IgD-negative memory B cell (primary cell): ENCODE measurements at regions not wholly inside any gene's neighbourhood (a gene's known extent, or its start where the extent isn't known, plus 50 kb on each side); places are given as distances from the start of the nearest gene placed in this dataset.

Source experiments
- H3K27ac Mint-ChIP-seq, 3 donors: one replicate each; pipeline ENCODE4 v1.8.0; 2020 to 2022; ENCODE audit warnings: mild to moderate bottlenecking in 3 of 3, mixed read lengths in 3 of 3, moderate library complexity in 1 of 3
- H3K27me3 Mint-ChIP-seq: one replicate; pipeline ENCODE4 v1.8.0; 2021; ENCODE audit warnings: mixed read lengths
- H3K36me3 Mint-ChIP-seq: one replicate; pipeline ENCODE4 v1.8.0; 2020; ENCODE audit warnings: mild to moderate bottlenecking, mixed read lengths
- H3K4me1 Mint-ChIP-seq, 3 donors: one replicate each; pipeline ENCODE4 v1.8.0; 2020 to 2022; ENCODE audit warnings: mixed read lengths in 3 of 3, mild to moderate bottlenecking in 1 of 3
- H3K4me3 Mint-ChIP-seq, 4 donors: one replicate each; pipeline ENCODE4 v1.8.0; 2020 to 2022; ENCODE audit warnings: mild to moderate bottlenecking in 4 of 4, mixed read lengths in 4 of 4, moderate library complexity in 3 of 4
- H3K9me3 Mint-ChIP-seq, 3 donors: one replicate each; pipeline ENCODE4 v1.8.0; 2020 to 2021; ENCODE audit warnings: mixed read lengths in 3 of 3, mild to moderate bottlenecking in 1 of 3

DNA sequence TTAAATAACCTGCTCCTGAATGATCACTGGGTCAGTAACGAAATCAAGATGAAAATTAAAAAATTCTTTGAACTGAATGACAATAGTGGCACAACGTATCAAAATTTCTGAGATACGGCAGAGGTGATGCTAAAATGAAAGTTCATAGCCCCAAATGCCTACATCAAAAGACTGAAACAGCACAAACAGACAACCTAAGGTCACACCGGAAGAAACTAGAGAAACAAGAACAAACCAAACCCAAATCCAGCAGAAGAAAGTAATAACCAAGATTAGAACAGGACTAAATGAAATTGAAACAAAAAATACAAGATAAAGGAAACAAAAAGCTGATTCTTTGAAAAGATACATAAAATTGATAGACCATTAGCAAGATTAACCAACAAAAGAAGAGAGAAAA is 324.1 kb downstream of the RBM26 start:
- Mint-ChIP-seq H3K4me1 (peaks cover 0 to 11% (median 8%) of the 10 kb centered on the region in 3 donors), H3K9me3 (peaks cover 0 to 8% (median 4%) of the 10 kb centered on the region in 3 donors), H3K27ac (no peak overlapping the region), H3K4me3 (peak overlapping the region in 1 of 4 donors; percentile 54), H3K27me3 (no peaks in the 10 kb centered on the region), H3K36me3 (peaks cover 2% of the 10 kb centered on the region)

DNA sequence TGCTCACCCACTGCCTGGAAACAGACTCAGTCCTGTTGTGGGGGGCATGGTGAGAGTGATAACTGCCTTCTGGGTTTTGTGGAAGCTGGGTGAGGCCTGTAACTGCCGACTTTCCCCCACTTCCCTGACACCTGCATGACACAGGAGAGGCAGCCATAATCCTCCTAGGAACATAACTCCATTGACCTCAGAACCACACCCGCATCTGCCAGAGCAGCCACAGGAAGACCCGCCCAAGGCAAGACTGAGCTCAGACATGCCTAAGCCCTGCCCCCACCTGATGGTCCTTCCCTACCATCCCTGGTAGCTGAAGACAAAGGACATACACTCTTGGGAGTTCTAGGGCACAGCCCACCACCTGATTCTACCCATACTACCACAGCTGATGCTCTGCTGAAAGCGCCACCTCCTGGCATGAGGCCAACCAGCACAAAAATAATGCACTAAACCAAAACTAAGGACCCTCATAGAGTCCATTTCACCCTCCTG is 326.7 kb downstream of the RBM26 start:
- Mint-ChIP-seq H3K4me3 (peak overlapping the region in 1 of 4 donors; percentile 19), H3K27ac (no peak overlapping the region), H3K4me1 (peaks cover 0 to 12% (median 11%) of the 10 kb centered on the region in 3 donors), H3K36me3 (peaks cover 2% of the 10 kb centered on the region), H3K9me3 (peaks cover 0 to 13% (median 4%) of the 10 kb centered on the region in 3 donors), H3K27me3 (no peaks in the 10 kb centered on the region)

DNA sequence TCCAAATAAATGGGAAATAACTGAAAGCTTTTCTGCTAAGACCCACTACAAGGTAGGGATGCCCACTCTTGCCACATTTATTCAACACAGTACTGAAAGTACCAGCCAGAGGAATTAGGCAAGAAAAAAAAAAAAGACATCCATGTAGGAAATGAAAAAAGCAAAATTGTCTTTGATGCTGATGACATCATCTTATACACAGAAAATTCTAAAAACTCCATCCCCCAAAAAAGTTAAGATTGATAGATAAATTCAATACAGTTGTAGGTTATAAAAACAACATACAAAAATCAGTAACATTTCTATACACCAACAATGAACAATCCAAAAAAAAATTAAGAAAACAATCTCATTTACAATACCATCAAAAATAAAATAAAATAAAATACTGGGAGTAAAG is 330.4 kb downstream of the RBM26 start:
- H3K4me1 Mint-ChIP-seq = peaks cover 6 to 16% (median 10%) of the 10 kb centered on the region in 3 donors
- H3K9me3 Mint-ChIP-seq = peaks cover 2 to 13% (median 4%) of the 10 kb centered on the region in 3 donors
- H3K4me3 Mint-ChIP-seq = no peak overlapping the region
- peaks cover 1% of the 10 kb centered on the region for H3K36me3 Mint-ChIP-seq
- H3K27ac Mint-ChIP-seq = no peak overlapping the region
- H3K27me3 Mint-ChIP-seq = no peaks in the 10 kb centered on the region

DNA sequence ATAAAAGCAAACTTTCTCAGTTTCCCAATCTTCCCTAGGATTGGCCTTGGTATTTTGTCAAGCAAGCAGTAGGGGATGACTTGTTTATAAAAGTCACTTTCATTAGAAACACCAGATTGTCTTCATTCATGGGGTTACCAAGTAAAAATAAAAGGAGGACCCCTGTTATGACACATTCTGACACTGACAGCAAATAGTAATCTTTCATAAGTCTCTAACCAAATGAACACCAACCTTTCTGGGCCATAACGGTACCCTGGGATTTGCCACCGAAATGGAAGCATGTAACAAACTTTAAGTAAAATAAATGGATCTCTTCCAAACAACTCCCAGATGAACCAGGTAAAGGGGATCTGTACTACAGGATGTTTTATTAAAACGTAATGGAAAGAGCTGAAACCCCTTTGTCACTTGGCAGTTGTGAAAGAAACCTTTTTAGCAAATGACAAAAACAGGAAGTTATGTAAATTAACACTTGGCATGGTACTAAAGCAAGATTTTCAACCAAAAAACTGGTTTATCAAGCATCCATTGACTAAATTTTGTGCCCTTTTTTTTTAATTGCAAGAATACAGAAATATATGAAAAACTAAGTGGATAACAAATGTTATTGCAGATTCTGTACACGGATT is 335.6 kb downstream of the RBM26 start:
- no peaks in the 10 kb centered on the region for H3K27me3 Mint-ChIP-seq
- no peak overlapping the region for H3K27ac Mint-ChIP-seq
- peaks cover 1% of the 10 kb centered on the region for H3K36me3 Mint-ChIP-seq
- H3K4me3 Mint-ChIP-seq = peak overlapping the region in 1 of 4 donors; percentile 83
- peaks cover 0 to 2% (median 2%) of the 10 kb centered on the region in 3 donors for H3K9me3 Mint-ChIP-seq
- peaks cover 14 to 20% (median 18%) of the 10 kb centered on the region in 3 donors for H3K4me1 Mint-ChIP-seq

DNA sequence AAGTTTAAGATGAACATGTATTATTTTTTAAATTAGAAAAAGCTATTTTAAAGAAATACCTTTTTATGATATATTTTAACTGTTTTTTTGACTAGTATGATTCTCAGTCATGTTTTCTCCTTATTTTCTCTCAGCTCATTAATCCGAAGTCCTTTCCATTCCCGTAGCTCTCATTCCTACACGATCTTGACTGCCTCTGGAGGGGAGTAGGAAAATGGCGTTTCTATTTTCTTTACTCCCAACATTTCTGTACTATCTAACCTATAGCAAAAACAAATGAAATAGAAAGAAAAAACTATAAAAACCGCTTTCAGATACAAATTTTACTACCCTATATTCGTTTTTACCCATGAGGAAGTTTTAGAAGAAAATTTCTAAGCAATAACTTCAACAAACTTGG is 343.8 kb downstream of the RBM26 start:
- no peak overlapping the region for H3K27ac Mint-ChIP-seq
- H3K4me3 Mint-ChIP-seq = no peak overlapping the region
- H3K9me3 Mint-ChIP-seq = no peaks in the 10 kb centered on the region
- no peaks in the 10 kb centered on the region for H3K4me1 Mint-ChIP-seq
- H3K27me3 Mint-ChIP-seq = peaks cover 1% of the 10 kb centered on the region
- no peaks in the 10 kb centered on the region for H3K36me3 Mint-ChIP-seq

DNA sequence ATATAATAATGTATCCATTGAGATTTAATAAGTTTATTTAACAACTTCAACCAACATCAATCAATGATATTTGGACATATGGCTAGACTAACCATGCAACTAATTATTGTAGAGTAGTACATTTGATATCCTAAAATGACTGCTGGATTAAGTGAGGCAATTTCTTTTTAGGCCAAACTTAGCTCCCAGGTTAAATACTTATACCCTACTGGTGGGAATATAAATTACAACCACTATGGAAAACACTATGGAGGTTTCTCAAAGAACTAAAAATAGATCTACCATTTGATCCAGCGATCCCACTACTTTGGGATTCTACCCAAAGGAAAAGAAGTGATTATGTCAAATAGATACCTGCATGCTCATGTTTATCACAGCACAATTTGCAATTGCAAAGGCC is 345.8 kb downstream of the RBM26 start:
- Mint-ChIP-seq H3K36me3 (no peaks in the 10 kb centered on the region), H3K27ac (no peak overlapping the region), H3K9me3 (no peaks in the 10 kb centered on the region), H3K4me1 (no peaks in the 10 kb centered on the region), H3K4me3 (no peak overlapping the region), H3K27me3 (peaks cover 1% of the 10 kb centered on the region)

DNA sequence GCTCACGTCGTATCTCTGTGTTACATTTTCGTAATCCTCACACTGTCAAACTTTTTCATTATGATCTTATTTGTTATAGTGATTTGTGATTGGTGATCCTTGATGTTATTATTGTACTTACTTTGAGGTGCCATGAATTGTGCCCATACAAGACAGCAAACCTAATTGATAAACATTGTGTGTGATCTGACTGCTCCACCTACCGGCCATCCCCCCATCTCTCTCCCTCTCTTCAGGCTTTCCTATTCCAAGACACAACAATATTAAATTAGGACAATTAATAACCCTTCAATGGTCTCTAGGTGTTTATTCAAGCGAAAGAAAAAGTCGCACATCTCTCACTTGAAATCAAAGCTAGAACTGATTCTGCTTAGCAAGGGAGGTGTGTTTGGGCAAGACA is 349.3 kb downstream of the RBM26 start:
- peaks cover 1% of the 10 kb centered on the region for H3K27me3 Mint-ChIP-seq
- H3K36me3 Mint-ChIP-seq = no peaks in the 10 kb centered on the region
- H3K4me1 Mint-ChIP-seq = no peaks in the 10 kb centered on the region
- no peak overlapping the region for H3K4me3 Mint-ChIP-seq
- no peak overlapping the region for H3K27ac Mint-ChIP-seq
- H3K9me3 Mint-ChIP-seq = no peaks in the 10 kb centered on the region

DNA sequence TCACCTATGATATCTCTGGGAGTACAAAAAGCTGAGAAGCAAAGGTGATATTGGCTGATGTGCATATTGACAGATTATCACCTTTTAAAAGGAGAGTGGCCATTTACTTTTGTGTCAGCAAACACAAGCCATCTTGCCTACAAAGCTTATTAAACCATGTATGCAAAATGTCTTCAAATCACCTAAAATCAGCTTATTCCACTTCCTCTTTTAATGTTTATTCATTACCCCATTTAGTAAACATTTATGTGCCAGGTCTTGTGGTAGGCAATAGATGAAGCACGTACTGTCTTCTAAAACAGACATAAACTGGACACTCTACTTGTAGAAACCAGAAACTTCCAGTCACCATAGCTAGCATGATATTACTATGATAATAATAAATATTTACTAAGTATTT is 354.6 kb downstream of the RBM26 start:
- Mint-ChIP-seq H3K4me3 (no peak overlapping the region), H3K27ac (no peak overlapping the region), H3K36me3 (no peaks in the 10 kb centered on the region), H3K27me3 (no peaks in the 10 kb centered on the region), H3K9me3 (peaks cover 1 to 6% (median 2%) of the 10 kb centered on the region in 3 donors), H3K4me1 (peaks cover 0 to 4% (median 0%) of the 10 kb centered on the region in 3 donors)

DNA sequence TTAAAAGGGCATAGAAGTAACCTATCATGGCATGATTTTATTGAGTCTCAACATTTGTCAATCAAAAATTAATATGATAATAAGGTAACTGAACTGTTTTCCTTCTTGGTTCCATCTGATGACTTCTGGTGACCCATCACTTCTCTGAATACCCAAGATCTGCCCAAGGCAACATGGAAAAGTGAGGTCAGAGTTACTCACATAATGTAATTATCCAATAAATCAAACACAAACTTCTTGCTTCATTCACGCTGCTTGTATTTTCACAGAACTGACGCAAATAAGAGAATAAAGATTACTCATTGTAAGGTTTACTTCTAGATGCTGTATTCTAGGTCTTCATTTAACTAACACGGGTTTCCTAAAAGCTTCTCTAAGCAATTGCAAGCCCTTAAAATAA is 361.6 kb downstream of the RBM26 start:
- H3K4me1 Mint-ChIP-seq = no peaks in the 10 kb centered on the region
- H3K4me3 Mint-ChIP-seq = no peak overlapping the region
- no peaks in the 10 kb centered on the region for H3K27me3 Mint-ChIP-seq
- H3K27ac Mint-ChIP-seq = no peak overlapping the region
- no peaks in the 10 kb centered on the region for H3K9me3 Mint-ChIP-seq
- H3K36me3 Mint-ChIP-seq = no peaks in the 10 kb centered on the region

DNA sequence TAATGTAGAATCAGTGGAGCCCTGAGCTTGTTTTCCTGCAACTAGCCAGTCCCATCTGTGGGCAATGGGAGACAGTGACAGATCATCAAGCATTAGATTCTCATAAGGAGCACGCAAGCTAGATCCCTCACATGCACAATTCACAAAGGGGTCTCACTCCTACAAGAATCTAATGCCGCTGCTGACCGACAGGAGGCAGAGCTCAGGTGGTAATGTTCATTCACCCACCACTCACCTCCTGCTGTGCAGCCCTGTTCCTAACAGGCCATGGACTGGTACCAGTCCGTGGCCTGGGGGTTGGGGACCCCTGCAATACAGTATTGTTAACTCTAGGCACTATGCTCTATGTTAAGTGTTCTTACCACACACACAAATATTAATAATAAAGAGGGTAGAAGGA is 362.8 kb downstream of the RBM26 start:
- H3K27ac Mint-ChIP-seq = no peak overlapping the region

DNA sequence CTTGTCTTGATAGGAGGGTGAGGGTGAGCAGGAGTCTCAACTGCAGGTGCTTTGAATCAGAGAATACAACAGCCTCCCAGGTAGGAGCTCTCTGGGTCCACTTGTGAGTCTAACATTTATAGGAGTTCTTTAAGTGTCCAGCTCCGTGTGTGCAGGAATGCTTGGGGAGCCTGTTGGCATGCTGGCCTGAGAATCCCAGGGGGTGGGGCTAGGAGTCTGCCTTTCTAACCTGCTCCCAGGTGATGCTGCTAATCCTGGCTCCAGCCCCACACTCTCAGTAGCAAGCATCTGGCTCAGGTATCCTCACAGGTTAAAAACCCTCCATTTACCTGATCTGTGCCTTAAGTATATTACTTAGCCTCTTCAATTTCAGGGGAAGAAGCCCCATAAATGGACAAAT is 368.9 kb downstream of the RBM26 start:
- peaks cover 5% of the 10 kb centered on the region for H3K27me3 Mint-ChIP-seq
- no peak overlapping the region for H3K27ac Mint-ChIP-seq
- H3K4me1 Mint-ChIP-seq = no peaks in the 10 kb centered on the region
- no peaks in the 10 kb centered on the region for H3K36me3 Mint-ChIP-seq
- no peak overlapping the region for H3K4me3 Mint-ChIP-seq
- H3K9me3 Mint-ChIP-seq = no peaks in the 10 kb centered on the region

More for the DNA sequence above, 362.8 kb downstream of the RBM26 start:
- Mint-ChIP-seq H3K27me3 (no peaks in the 10 kb centered on the region), H3K9me3 (no peaks in the 10 kb centered on the region), H3K4me1 (no peaks in the 10 kb centered on the region), H3K36me3 (no peaks in the 10 kb centered on the region), H3K4me3 (no peak overlapping the region)

DNA sequence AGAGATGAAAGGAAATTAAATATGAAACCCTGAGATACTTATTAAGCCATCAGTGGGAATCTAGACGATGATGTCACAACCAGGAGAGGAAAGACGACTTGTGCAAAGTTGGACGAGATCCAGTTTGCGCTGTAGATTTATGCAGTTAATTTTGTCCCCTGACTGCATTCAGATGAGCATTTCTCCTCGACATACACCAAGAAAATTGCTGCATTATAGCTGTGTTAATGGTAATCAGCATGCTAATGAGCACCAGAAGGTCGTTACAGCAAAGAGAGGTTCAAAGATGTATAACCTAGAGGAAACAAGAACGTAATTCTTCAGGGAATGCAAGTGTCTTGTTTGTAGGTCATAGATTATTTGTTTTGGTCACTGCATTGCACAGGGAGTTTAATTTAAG is 371.7 kb downstream of the RBM26 start:
- no peaks in the 10 kb centered on the region for H3K36me3 Mint-ChIP-seq
- H3K27ac Mint-ChIP-seq = no peak overlapping the region
- no peaks in the 10 kb centered on the region for H3K4me1 Mint-ChIP-seq
- H3K9me3 Mint-ChIP-seq = no peaks in the 10 kb centered on the region
- no peak overlapping the region for H3K4me3 Mint-ChIP-seq
- peaks cover 5% of the 10 kb centered on the region for H3K27me3 Mint-ChIP-seq

DNA sequence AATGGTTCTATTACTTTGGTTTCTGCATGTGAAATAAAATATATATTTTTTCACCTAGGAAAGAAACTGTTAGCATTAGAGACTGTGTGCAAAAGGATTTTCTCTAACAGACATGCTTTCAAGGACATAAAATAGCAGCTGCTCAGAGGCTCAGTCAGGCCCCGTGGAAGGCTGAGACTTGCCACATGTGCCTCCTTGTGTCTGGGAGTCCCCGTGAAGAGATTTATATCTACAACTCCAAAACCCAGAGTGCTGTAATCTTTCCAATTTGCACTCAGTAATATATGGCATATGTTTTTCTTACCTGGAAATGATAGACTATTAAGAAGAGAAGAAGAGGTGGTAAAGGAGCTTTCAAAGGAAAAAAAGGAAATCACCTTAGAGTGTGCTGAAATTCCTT is 371.6 kb upstream of the OBI1 start:
- Mint-ChIP-seq H3K36me3 (no peaks in the 10 kb centered on the region), H3K27me3 (peaks cover 3% of the 10 kb centered on the region), H3K27ac (no peak overlapping the region), H3K9me3 (no peaks in the 10 kb centered on the region), H3K4me1 (no peaks in the 10 kb centered on the region), H3K4me3 (no peak overlapping the region)

DNA sequence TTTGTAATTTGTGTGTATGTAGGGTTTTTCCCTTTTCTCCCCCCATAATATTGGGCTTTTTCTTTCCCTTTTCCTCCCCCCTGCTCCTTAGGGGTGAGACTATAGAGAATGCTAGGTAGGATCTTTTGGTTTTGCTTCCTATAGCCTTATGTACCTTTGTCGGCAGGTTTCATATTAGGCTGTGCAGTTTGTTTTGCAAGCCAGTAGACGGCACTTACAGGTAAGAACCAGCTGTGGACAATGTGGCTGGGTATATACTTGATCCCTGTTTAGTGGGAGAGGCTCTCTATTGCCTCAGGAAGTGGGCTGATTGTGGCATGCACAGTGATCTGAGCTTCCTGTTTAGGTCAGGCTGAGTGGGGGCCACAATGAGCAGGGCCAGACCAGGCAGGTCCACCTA is 359.2 kb upstream of the OBI1 start:
- Mint-ChIP-seq H3K36me3 (peaks cover 9% of the 10 kb centered on the region), H3K27ac (no peak overlapping the region), H3K27me3 (peaks cover 12% of the 10 kb centered on the region), H3K4me1 (no peaks in the 10 kb centered on the region), H3K9me3 (peaks cover 9 to 32% (median 22%) of the 10 kb centered on the region in 3 donors), H3K4me3 (no peak overlapping the region)

DNA sequence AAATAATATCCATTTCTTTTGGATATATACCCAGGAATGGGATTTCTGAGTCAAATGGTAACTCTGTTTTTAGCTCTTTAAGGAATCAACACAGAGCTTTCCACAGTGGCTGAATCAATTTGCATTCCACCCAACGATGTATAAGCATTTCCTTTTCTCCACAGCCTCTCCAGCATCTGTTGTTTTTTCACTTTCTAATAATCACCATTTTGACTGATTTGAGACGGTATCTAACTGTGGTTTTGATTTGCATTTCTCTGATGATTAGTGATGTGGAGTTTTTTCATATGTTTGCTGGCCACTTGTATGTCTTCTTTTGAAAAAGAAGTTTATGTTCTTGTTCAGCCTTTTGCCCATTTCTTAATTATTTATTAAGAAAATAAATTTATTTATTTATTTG is 352.2 kb upstream of the OBI1 start:
- no peak overlapping the region for H3K27ac Mint-ChIP-seq

More for the DNA sequence above, 352.2 kb upstream of the OBI1 start:
- Mint-ChIP-seq H3K27me3 (peaks cover 4% of the 10 kb centered on the region), H3K9me3 (peaks cover 8 to 22% (median 21%) of the 10 kb centered on the region in 3 donors), H3K36me3 (peaks cover 3% of the 10 kb centered on the region), H3K4me3 (no peak overlapping the region), H3K4me1 (no peaks in the 10 kb centered on the region)
